HepG2 (cell line): ENCODE measurements at regions not wholly inside any gene's neighbourhood (a gene's known extent, or its start where the extent isn't known, plus 50 kb on each side); places are given as distances from the start of the nearest gene placed in this dataset.

ENCODE experiments used
- ATAC-seq: fragments of 200-7000 bp; cut with Tn5 transposase; 3 replicates; pipeline ENCODE4 v1.9.1; 2020; ENCODE audit warnings: mild to moderate bottlenecking, moderate library complexity
- BruUV-seq: library from RNA; stranded (reverse); fragments of 400-500 nt; replicated peaks from 2 replicates; lab custom pipeline; 2021; lab: Mats Ljungman, UMichigan
- CTCF ChIA-PET: fragments of 300-600 bp; formaldehyde crosslinking; extraction: SDS; loops from one replicate; lab custom pipeline; 2021; ENCODE audit warnings: low total read pairs, inconsistent platforms, low intra/inter-chr PET ratio; lab: Yijun Ruan, JAX
- POLR2A ChIA-PET: fragments of 350-600 bp; sonication (Branson Sonifier 250); formaldehyde crosslinking; loops from one replicate; lab custom pipeline; 2020; ENCODE audit warnings: antibody characterized with exemption, inconsistent platforms; lab: Yijun Ruan, JAX
- DNase-seq: peaks from one replicate; pipeline ENCODE4 v3.0.0-alpha.2; 2015; ENCODE audit warnings: low spot score
- FAIRE-seq: peaks from 3 replicates; lab custom pipeline; 2011; peaks lifted over from hg19 to GRCh38; lab: Jason Lieb, UNC
- H2AFZ ChIP-seq: one replicate; pipeline ENCODE4 v1.6.1; 2011; ENCODE audit warnings: low read length, inconsistent platforms
- H3K27ac ChIP-seq: fragments of 300-600 bp; 3 replicates; pipeline ENCODE4 v1.8.0; 2011; ENCODE audit warnings: mixed run types, mild to moderate bottlenecking, mixed read lengths, low read length, inconsistent platforms; ENCODE audit not compliant: insufficient read depth; ENCODE audit errors: extremely low read length
- H3K27me3 ChIP-seq, 2 experiments: fragments of 200-600 bp in 1 of 2; 2 replicates in 1 of 2; 3 replicates in 1 of 2; pipeline versions ENCODE4 v1.6.0 to v1.8.0; 2011; ENCODE audit warnings: low read length in 2 of 2, mild to moderate bottlenecking in 2 of 2, moderate library complexity in 2 of 2, inconsistent platforms in 1 of 2; ENCODE audit not compliant: insufficient read depth in 2 of 2, control insufficient read depth in 1 of 2
- H3K36me3 ChIP-seq, 2 experiments: fragments of 200-600 bp in 1 of 2; replicated peaks in 1 of 2; 2 replicates in 1 of 2; 3 replicates in 1 of 2; pipeline versions ENCODE4 v1.5.1 to v1.8.0; 2011; ENCODE audit warnings: low read length in 2 of 2, inconsistent platforms in 1 of 2; ENCODE audit not compliant: insufficient read depth in 2 of 2, control insufficient read depth in 1 of 2
- H3K4me1 ChIP-seq: 2 replicates; pipeline ENCODE4 v1.5.1; 2012; ENCODE audit warnings: low read length, inconsistent platforms; ENCODE audit not compliant: insufficient read depth
- H3K4me2 ChIP-seq: 2 replicates; pipeline ENCODE4 v1.6.0; 2011; ENCODE audit warnings: low read depth, low read length, inconsistent platforms
- H3K4me3 ChIP-seq, 3 experiments: fragments of 200-600 bp in 1 of 3; sonication (generic), shearing (Covaris generic) in 1 of 3; replicated peaks in 1 of 3; 2 replicates each; pipeline ENCODE4 v1.5.1; 2011 to 2016; ENCODE audit warnings: low read length in 3 of 3, inconsistent platforms in 2 of 3, low read depth in 2 of 3, mild to moderate bottlenecking in 2 of 3, control low read depth in 1 of 3, mixed read lengths in 1 of 3; ENCODE audit not compliant: insufficient read depth in 1 of 3
- H3K79me2 ChIP-seq: one replicate; pipeline ENCODE4 v1.6.1; 2011; ENCODE audit warnings: low read length, inconsistent platforms; ENCODE audit not compliant: insufficient read depth
- H3K9ac ChIP-seq: 2 replicates; pipeline ENCODE4 v1.6.0; 2011; ENCODE audit warnings: mild to moderate bottlenecking, low read depth, low read length, inconsistent platforms; ENCODE audit not compliant: insufficient read depth
- H3K9me3 ChIP-seq: 2 replicates; pipeline ENCODE4 v1.5.1; 2012; ENCODE audit warnings: mild to moderate bottlenecking, low read length
- H4K20me1 ChIP-seq: 2 replicates; pipeline ENCODE4 v1.6.0; 2011; ENCODE audit warnings: inconsistent platforms, mild to moderate bottlenecking, low read length, moderate library complexity; ENCODE audit not compliant: insufficient read depth
- TERF1 ChIP-seq: sonication (generic); formaldehyde crosslinking; IDR thresholded peaks from 2 replicates; pipeline ENCODE4 v1.8.0; 2022; ENCODE audit warnings: mild to moderate bottlenecking, missing genetic modification reagents, moderate library complexity
- ZFP36L2 ChIP-seq: sonication (generic); formaldehyde crosslinking; IDR thresholded peaks from 2 replicates; pipeline ENCODE4 v1.4.0; 2020; ENCODE audit warnings: missing genetic modification reagents
- ZHX1 ChIP-seq: sonication (generic); formaldehyde crosslinking; IDR thresholded peaks from 2 replicates; pipeline ENCODE4 v1.8.1; 2022; ENCODE audit warnings: low read depth, mild to moderate bottlenecking, missing genetic modification reagents
- ZNF3 ChIP-seq: IDR thresholded peaks from 2 replicates; pipeline ENCODE4 v1.7.0; 2017; ENCODE audit warnings: inconsistent platforms
- WGBS: methylation state at CpG from one replicate; pipeline ENCODE4 v1.1.6; 2017; ENCODE audit warnings: low lambda C conversion rate; 5-methylcytosine and 5-hydroxymethylcytosine counted together
- in situ Hi-C: cut with HindIII; loops from 2 replicates; pipeline ENCODE4 v1.10.0; 2017; ENCODE audit warnings: low pct_unique_long_range_greater_than_20kb; ENCODE audit not compliant: extremely low pct_ligation_motif_present
- intact Hi-C: fragments of 100-400 bp; cut with micrococcal nuclease; formaldehyde crosslinking; loops from one replicate; pipeline ENCODE4 v1.10.0; 2022; ENCODE audit not compliant: unreplicated experiment

- TF ChIP-seq ZFP36L2 (CRISPR knock-in tag) = no peak
These were observed 518.5 kb downstream of the GLRX3 start (continued) for GRCh38 chr10:130654726-130655125.

- no peak overlapping the region for H3K4me3 ChIP-seq
- FAIRE-seq = no peak
- H3K4me2 ChIP-seq = no peak overlapping the region
- BruUV-seq = no TSS peak
- intact Hi-C loops (no loop called here), in situ Hi-C loops (no loop called here)
- ATAC-seq = no peak
- no peak overlapping the region for H2AFZ ChIP-seq
- TF ChIP-seq ZHX1 (CRISPR knock-in tag) (no peak), ZNF3 (CRISPR knock-in tag) (no peak), TERF1 (CRISPR knock-in tag) (no peak)
- H3K36me3 ChIP-seq = no peaks in the 10 kb centered on the region
- H4K20me1 ChIP-seq = no peaks in the 10 kb centered on the region
- ChIA-PET CTCF (no interaction called here), POLR2A (no interaction called here)
- no peaks in the 10 kb centered on the region for H3K9me3 ChIP-seq
- 44% methylated on average over 14 of the region's 31 CpGs for WGBS
- H3K27me3 ChIP-seq = peaks cover 1 to 4% of the 10 kb centered on the region in 2 experiments; a peak in 2 of 5 replicates
- H3K79me2 ChIP-seq = no peaks in the 10 kb centered on the region
- H3K4me1 ChIP-seq = no peaks in the 10 kb centered on the region
- no peak overlapping the region for H3K27ac ChIP-seq
- H3K9ac ChIP-seq = no peak overlapping the region
- no peak for DNase-seq
These were observed 519.4 kb downstream of the GLRX3 start for GRCh38 chr10:130655313-130656186.
